Aorta (tissue), 5 donors: ENCODE measurements at regions not wholly inside any gene's neighbourhood (a gene's known extent, or its start where the extent isn't known, plus 50 kb on each side); places are given as distances from the start of the nearest gene placed in this dataset.
A peak's percentile ranks its signal among the peaks of the same experiment; 100 is the strongest.

Source experiments
- ATAC-seq: fragments of 200-7000 bp; cut with Tn5 transposase; one replicate; pipeline ENCODE4 v1.9.1; 2022; ENCODE audit warnings: moderate library complexity; ENCODE audit not compliant: low FRiP score
- DNase-seq, 2 donors: peaks; one replicate each; pipeline ENCODE4 v3.0.0-alpha.2; 2020
- H3K27ac ChIP-seq, 2 donors: one replicate each; pipeline ENCODE4 v1.5.1; 2013; ENCODE audit warnings: low read length in 2 of 2, mild to moderate bottlenecking in 2 of 2, moderate library complexity in 2 of 2, control low read depth in 1 of 2, inconsistent platforms in 1 of 2, low read depth in 1 of 2
- H3K27me3 ChIP-seq, 2 donors: one replicate each; pipeline ENCODE4 v1.6.1; 2013; ENCODE audit warnings: control low read depth in 1 of 2, low read length in 1 of 2, mild to moderate bottlenecking in 1 of 2, moderate library complexity in 1 of 2; ENCODE audit not compliant: insufficient read depth in 2 of 2, control insufficient read depth in 1 of 2
- H3K36me3 ChIP-seq, 2 donors: one replicate each; pipeline ENCODE4 v1.6.1; 2013; ENCODE audit warnings: control low read depth in 1 of 2, low read length in 1 of 2, mild to moderate bottlenecking in 1 of 2; ENCODE audit not compliant: insufficient read depth in 2 of 2, control insufficient read depth in 1 of 2
- H3K4me1 ChIP-seq, 2 donors: one replicate each; pipeline ENCODE4 v1.6.1; 2013; ENCODE audit warnings: low read length in 2 of 2, control low read depth in 1 of 2, mild to moderate bottlenecking in 1 of 2, moderate library complexity in 1 of 2; ENCODE audit not compliant: insufficient read depth in 2 of 2, control insufficient read depth in 1 of 2
- H3K4me3 ChIP-seq, 2 donors: one replicate each; pipeline ENCODE4 v1.5.1; 2013; ENCODE audit warnings: low read length in 2 of 2, control low read depth in 1 of 2, mild to moderate bottlenecking in 1 of 2
- H3K9me3 ChIP-seq: one replicate; pipeline ENCODE4 v1.6.1; 2013; ENCODE audit warnings: mild to moderate bottlenecking, low read length; ENCODE audit not compliant: control insufficient read depth
- WGBS, 2 donors: extraction: QIAGEN DNeasy Blood & Tissue Kit; methylation state at CpG; one replicate each; pipeline ENCODE4 v1.1.7; 2013; 5-methylcytosine and 5-hydroxymethylcytosine counted together
- intact Hi-C, 2 donors: fragments of 100-400 bp; cut with DNase I; formaldehyde crosslinking; loops; one replicate each; pipeline versions ENCODE4 v1.14.2 to v1.15.0; 2022
- donor health status: healthy with polysubstance abuse.
- donor health status: Bipolar disorder and iron deficiency.
- donor health status: DM: no; HTN: no; CAD: no.
- donor health status: DM: no; HTN: no; CAD: no.
- donor health status: DM: yes; HTN: yes; CAD: no.

DNA sequence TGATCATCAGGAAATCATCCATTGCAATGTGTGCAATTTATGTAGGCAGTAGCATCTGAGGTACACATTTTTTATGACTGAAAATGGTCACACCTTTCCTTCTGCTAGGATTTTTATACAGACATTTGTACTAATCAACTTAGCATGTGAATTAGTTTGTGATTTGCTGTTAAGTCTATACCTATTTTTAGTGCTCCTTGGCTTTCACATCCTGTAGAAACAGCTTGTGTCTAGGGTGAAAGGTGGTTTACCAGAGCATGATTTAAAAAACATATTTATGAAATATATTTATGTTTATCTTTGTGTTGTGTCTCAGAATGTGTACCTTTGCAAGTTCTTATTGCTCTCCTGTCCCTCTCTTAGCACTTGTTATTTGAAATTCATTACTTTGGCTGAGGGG, 916.0 kb downstream of the TECRL start:
- Histone ChIP-seq H3K27me3 (no peaks in the 10 kb centered on the region), H3K27ac (no peak overlapping the region), H3K36me3 (no peaks in the 10 kb centered on the region), H3K9me3 (no peaks in the 10 kb centered on the region), H3K4me3 (no peak overlapping the region), H3K4me1 (no peaks in the 10 kb centered on the region)
- intact Hi-C loops = no loop called here
- no peak for ATAC-seq
- DNase-seq = no peak

DNA sequence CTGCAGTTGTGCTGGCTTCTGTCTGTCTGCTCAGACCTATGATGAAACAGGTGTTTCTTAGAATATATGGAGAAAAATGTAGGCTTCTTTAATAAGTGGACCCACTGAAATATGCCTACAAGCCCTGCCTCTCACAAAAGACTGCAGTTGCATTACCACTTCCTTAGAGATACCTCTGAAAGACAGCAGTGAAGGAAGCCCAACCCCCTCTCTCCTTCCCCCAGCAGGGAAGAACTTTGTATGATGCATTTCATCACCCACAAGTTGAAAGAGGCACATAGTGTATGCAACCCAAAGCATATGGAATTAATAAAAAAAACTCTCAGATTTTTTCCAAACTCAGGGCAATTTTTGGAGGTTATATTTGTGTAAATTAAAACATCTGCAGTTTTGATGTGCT, 916.7 kb downstream of the TECRL start:
- Histone ChIP-seq H3K36me3 (no peaks in the 10 kb centered on the region), H3K4me3 (no peak overlapping the region), H3K27me3 (no peaks in the 10 kb centered on the region), H3K9me3 (no peaks in the 10 kb centered on the region), H3K4me1 (no peaks in the 10 kb centered on the region), H3K27ac (no peak overlapping the region)
- ATAC-seq (no peak), DNase-seq (no peak)
- intact Hi-C loops = no loop called here

DNA sequence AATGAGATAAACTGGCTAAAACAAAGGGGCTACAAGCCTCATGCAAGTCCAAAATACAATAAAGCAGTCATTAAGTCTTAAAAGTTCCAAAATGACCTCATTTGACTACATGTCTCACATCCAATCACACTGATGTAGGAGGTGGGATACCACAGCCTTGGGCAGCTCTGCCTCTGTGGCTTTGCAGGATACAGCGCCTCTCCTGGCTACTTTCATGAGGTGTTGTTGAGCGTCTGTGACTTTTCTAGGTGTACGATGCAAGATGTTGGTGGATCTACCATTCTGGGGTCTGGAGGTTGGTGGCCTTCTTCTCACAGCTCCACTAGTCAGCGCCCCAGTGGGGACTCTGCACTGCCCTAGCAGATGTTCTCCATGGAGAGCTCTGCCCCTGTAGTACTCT, 944.9 kb downstream of the TECRL start:
- DNase-seq (no peak), ATAC-seq (no peak)
- H3K4me3 ChIP-seq = no peak overlapping the region
- intact Hi-C loops = no loop called here
- 85 to 92% methylated on average over 4 of the region's 4 CpGs for WGBS, 2 donors
- H3K9me3 ChIP-seq = no peaks in the 10 kb centered on the region
- H3K4me1 ChIP-seq = no peaks in the 10 kb centered on the region
- H3K36me3 ChIP-seq = no peaks in the 10 kb centered on the region
- no peaks in the 10 kb centered on the region for H3K27me3 ChIP-seq
- H3K27ac ChIP-seq = no peak overlapping the region

DNA sequence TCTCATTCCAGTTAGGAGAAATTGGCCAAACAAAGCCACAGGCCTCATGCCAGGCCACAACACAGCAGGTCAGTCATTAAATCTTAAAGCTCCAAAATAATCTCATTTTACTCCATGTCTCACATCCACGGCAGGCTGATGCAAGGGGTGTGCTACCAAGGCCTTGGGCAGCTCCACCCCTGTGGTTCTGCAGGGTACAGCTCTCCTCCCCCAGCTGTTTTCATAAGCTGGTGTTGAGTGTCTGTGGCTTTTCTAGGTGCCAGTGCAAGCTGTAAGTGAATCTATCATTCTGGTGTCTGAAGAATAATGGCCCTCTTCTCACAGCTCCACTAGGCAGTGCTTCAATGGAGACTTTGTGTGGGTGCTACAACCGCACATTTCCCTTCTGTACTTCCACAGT, 949.2 kb downstream of the TECRL start:
- no peaks in the 10 kb centered on the region for H3K27me3 ChIP-seq
- no peak overlapping the region for H3K27ac ChIP-seq
- DNase-seq (no peak), ATAC-seq (no peak)
- no peaks in the 10 kb centered on the region for H3K9me3 ChIP-seq
- 68 to 74% methylated on average over 2 of the region's 2 CpGs for WGBS, 2 donors
- H3K36me3 ChIP-seq = no peaks in the 10 kb centered on the region
- no peaks in the 10 kb centered on the region for H3K4me1 ChIP-seq
- intact Hi-C loops = no loop called here
- no peak overlapping the region for H3K4me3 ChIP-seq

DNA sequence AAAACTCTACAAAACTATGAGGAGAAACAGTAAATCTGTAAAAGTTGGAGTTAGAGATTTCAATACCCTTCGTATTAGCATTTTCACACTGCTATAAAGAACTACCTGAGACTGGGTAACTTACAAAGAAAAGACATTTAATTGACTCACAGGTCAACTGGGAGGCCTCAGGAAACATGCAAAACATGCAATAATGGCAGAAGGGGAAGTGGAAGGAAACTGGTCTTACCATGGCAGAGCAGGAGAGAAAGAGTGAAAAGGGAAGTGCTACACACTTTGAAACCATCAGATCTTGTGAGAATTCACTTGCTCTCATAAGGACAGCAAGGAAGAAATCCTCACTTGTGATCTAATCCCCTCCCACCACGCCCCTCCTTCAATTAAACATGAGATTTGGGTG, 949.9 kb downstream of the TECRL start:
- intact Hi-C loops = no loop called here
- H3K36me3 ChIP-seq = no peaks in the 10 kb centered on the region
- DNase-seq = no peak

DNA sequence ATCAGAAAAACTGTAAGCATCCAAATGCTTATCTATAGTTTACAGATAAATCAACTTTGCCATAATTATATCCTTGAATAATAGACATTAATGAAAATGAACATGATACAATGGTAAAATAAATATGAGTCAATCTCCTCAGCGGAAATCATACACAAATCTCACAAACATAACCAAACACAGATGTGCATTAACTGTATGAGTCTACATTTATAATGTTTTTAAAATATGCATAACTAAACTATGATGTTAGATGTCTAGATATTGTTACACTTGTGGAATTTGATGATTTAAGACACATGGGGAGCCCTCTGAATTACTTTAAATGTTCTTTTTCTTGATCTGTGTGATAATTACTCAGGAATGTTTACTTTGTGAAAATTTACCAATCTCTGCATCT, 951.2 kb downstream of the TECRL start:
- H3K36me3 ChIP-seq = no peaks in the 10 kb centered on the region
- no peak overlapping the region for H3K27ac ChIP-seq
- intact Hi-C loops = no loop called here
- whole genome bisulfite sequencing, 2 donors = 67 to 72% methylated on average over 1 of the region's 1 CpG
- ATAC-seq = no peak
- H3K4me3 ChIP-seq = no peak overlapping the region
- DNase-seq = no peak
- H3K9me3 ChIP-seq = no peaks in the 10 kb centered on the region
- H3K4me1 ChIP-seq = no peaks in the 10 kb centered on the region
- no peaks in the 10 kb centered on the region for H3K27me3 ChIP-seq

More for the DNA sequence above, 949.9 kb downstream of the TECRL start:
- Histone ChIP-seq H3K4me3 (no peak overlapping the region), H3K9me3 (no peaks in the 10 kb centered on the region), H3K4me1 (no peaks in the 10 kb centered on the region), H3K27ac (no peak overlapping the region), H3K27me3 (no peaks in the 10 kb centered on the region)
- no peak for ATAC-seq
- 55 to 57% methylated on average over 2 of the region's 2 CpGs for WGBS, 2 donors

DNA sequence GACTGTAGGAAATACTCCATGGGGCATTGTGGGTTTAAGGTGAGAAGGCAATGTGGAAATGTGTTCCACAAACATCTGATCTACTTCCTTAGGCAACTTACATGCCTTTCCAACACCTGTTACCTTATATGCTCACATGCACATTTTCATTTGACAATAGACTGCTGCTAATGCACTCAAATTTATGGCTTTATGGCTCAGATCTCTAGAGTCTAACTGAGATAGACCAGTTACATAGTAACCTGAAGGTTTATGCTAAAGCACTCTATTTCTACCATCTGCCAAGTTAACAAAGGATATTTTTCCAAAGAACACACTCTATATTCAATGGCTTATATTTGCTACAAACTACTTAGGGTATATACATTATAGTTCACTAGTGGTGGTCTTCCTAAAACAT, 969.0 kb downstream of the TECRL start:
- Histone ChIP-seq H3K27ac (no peak overlapping the region), H3K4me1 (no peaks in the 10 kb centered on the region), H3K27me3 (no peaks in the 10 kb centered on the region), H3K9me3 (no peaks in the 10 kb centered on the region), H3K4me3 (no peak overlapping the region), H3K36me3 (no peaks in the 10 kb centered on the region)
- ATAC-seq (no peak), DNase-seq (no peak)
- intact Hi-C loops = no loop called here

DNA sequence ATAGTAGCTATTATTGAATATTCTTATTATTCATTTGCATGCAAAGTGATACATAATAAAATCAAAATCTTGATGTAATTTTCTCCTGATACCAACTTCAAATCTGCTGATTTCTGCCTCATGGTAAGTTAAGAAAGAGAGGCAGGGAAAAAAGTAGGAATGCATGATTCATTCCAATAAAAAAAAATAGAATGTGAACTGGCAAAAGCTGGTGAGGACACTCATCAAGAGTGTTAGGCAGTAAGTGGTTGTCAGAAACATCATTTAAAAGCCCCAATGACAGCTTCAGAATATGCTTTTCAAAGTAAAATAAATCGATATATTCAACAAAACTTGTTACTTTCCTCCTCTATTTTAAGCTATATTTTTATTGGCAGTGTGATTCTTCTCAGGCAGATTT, 979.1 kb downstream of the TECRL start:
- Histone ChIP-seq H3K36me3 (no peaks in the 10 kb centered on the region), H3K27ac (no peak overlapping the region), H3K4me3 (no peak overlapping the region), H3K4me1 (no peaks in the 10 kb centered on the region), H3K27me3 (no peaks in the 10 kb centered on the region), H3K9me3 (no peaks in the 10 kb centered on the region)
- 43 to 52% methylated on average over 1 of the region's 1 CpG for WGBS, 2 donors
- ATAC-seq (no peak), DNase-seq (no peak)
- intact Hi-C loops = no loop called here

DNA sequence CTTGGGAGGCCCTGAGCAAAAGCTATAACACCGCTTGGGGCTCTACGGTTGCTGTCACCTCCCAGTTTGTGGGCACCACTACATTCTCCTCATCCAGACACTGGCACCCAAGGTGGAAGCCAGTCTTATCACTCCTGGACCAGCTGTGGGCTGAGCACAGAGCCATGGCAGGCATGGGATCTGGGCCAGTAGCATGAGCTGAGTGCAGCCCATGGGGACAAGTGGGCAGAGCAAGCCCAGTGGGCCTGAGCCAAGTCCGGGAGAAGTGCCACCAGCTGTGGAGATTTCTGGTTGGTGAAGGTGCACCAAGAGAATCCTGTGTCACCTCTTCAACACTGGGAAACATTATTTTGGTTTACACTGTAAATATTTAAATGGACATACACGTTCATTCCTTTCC, 1013.0 kb downstream of the TECRL start:
- intact Hi-C loops = no loop called here
- Histone ChIP-seq H3K36me3 (no peaks in the 10 kb centered on the region), H3K9me3 (no peaks in the 10 kb centered on the region), H3K4me3 (no peak overlapping the region), H3K27ac (no peak overlapping the region), H3K27me3 (no peaks in the 10 kb centered on the region), H3K4me1 (no peaks in the 10 kb centered on the region)
- 73 to 78% methylated on average over 4 of the region's 4 CpGs for WGBS, 2 donors
- ATAC-seq (no peak), DNase-seq (peak in 1 of 2 donors; percentile 30)

DNA sequence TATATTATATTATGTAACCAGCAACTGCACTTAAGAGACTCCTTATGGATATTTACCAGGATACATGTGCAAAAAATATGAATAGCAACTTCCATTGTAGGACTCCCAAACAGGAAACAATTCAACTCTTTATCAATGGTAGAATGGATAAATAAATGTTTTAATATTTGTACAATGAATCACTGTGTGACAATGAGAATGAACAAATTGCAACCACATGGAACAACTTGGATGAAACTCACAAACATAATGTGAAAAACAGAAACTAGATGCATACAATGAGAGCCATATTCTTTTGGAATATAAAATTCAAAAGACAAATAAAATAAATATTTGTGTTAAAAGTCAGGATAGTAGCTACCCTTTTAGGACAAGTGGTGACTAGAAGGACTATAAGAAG, 1015.7 kb downstream of the TECRL start:
- no peaks in the 10 kb centered on the region for H3K27me3 ChIP-seq
- H3K4me3 ChIP-seq = no peak overlapping the region
- ATAC-seq (no peak), DNase-seq (no peak)
- H3K4me1 ChIP-seq = no peaks in the 10 kb centered on the region
- no peak overlapping the region for H3K27ac ChIP-seq
- no peaks in the 10 kb centered on the region for H3K9me3 ChIP-seq
- no peaks in the 10 kb centered on the region for H3K36me3 ChIP-seq
- intact Hi-C loops = no loop called here
